GM18870 (cell line): ENCODE measurements at regions not wholly inside any gene's neighbourhood (a gene's known extent, or its start where the extent isn't known, plus 50 kb on each side); places are given as distances from the start of the nearest gene placed in this dataset.

Experiments used
- ATAC-seq: cut with Tn5 transposase; IDR thresholded peaks from one replicate; pipeline ENCODE4 v1.9.1; 2021; ENCODE audit warnings: moderate library complexity; ENCODE audit not compliant: unreplicated experiment

DNA sequence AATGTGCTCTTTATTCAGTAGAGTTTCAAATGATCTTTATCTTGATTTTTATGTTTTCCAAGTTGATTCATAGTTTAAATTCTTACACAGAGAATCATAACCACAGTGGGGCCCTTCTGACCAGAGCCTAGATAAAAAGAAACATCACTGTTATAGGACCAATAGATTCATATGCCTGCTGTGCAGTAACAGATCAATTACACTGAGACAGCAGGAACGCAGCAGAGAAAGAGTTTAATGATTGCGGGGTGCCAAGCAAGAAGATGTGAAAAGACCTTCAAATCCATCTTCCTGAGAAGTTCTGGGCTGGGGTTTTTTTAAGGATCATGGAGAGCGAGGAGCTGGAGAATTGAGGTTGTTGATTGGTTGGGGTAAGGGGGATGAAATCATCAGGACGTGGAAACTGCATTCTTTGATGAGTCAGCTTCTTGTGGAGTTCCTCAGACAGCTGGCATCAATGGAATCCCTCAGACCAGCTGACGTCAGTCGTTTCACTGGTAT is 346.6 kb downstream of the TBC1D4 start:
- ATAC-seq: no peak

GRCh38 chr13:75132701-75133695 is 349.0 kb downstream of the TBC1D4 start:
- no peak for ATAC-seq

DNA sequence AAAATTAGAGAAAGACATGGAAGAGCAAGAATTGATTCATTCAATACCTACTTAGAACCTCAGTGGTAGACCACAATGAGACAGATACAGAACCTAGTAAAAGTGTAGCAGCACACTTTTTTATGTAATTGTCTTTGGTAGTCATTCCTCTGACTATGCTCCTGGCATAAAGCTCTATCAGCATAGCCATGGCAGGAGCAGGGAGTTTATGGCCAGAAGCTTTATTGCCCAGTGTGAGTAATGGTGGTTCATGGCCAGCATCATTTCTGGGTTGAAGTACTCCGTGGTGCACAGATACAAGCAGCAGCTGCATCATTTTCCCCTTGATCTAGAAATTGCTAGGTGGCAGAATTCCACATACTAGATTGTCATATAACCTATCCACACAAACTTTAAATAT is 352.6 kb downstream of the TBC1D4 start:
- no peak for ATAC-seq

- no peak for ATAC-seq
These were observed 357.6 kb downstream of the TBC1D4 start for GRCh38 chr13:75124415-75124814.

DNA sequence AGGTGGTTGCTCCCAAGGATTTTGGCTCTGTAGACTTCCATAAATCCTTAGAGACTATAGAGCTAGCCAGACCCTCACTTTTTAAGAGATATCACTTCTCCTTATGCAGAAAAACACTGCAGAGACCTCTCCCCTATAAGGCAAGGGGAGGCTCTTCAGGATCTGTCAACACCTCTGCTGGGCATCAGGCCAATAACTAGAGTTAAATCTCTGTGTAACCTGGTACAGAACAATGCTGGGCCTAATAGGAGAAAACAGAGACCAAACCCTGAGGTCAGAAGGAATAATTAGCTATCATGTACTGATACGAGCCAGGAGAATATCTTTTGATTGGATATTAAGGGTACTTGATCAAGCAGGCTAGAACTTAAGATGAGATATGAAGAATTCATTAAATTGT is 358.5 kb downstream of the TBC1D4 start:
- no peak for ATAC-seq

DNA sequence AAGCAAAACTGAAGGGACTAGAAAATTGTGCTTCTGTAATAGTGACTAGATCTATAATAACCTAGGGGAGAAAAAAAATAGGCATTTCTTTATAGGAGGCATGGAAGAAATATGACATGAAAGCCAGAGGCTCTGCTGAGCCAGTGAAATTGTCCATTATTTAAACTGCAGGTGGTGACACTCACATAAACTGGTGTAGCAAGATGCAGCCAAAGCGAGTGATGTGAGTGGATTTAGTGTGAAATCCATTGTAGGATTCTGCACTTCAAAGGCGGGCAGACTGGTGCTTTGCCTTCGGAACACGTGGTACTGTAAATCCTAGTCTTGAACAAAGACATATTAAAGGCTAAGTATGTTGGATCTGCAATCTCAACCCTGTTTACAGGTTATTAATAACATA is 361.9 kb downstream of the TBC1D4 start:
- no peak for ATAC-seq

GRCh38 chr13:75115171-75115570 is 366.8 kb downstream of the TBC1D4 start:
- no peak for ATAC-seq

DNA sequence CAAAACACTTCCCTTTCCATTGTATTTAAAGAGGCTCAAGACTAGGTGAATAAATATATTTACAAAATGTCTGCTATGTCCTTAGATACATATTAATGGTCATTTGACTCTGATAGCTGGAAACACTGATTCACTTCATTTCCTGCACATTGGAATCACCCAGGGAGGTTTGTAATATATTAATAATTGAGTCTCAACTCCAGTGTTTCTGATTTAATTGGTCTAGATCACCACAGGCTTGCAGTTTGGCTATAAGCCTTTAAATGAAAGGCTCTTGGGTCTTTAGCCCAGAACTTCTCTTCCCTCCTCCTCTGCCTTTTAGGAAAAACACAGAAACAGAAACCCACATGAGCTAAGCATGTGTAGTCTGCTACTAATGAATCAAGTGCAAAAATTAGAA is 378.0 kb downstream of the TBC1D4 start:
- ATAC-seq: no peak

DNA sequence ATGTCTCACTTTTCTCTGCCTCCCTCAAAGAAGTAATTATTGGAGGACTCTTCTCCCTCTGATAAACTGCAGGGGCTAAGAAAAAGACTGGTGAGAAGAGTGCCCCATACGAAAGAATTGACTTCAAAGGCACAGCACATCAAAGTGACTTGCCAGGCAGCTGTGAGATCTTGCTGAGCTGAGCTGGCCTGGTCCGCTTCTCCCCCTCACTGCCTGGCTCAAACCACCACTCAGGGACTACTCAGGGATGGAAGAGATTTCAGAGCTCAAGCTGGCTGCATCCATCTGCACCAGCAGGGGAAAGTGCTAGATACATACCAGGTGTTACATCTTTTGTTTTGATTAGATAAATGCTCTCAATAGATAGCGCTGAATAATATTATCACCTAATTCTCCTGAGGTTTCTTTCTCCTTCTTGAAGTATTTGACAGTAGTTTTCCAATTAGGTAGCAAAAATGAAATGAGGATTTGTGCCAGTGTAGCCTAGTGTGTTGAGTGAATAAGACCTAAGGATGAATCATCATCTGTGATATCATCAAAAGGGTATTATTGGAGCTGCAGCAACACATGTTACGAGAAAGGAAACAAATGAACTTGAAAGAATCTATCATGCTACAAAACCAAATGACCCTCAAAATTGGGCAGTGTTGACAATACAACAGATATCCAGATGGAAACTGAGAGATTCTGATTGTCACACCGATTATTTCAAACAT is 379.8 kb downstream of the TBC1D4 start:
- no peak for ATAC-seq

DNA sequence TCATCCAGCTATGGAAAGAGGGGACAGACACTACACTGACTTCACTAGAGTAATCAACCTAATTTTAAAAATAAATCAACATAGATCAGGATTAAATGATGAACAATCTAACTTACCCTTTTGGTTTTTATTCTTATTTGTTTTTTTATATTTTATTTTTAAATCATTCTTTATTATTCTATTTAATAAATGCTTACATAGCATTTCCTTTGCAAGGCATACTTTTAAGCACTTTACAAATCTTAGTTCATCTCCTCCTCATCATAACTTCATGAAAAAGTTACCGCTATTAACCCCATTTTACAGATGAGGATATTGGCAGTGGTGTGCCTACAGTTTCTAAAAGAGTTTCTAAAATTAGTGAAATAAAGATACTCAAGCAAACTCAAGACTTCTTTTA is 380.6 kb downstream of the TBC1D4 start:
- no peak for ATAC-seq

- ATAC-seq: no peak
These were observed 389.8 kb downstream of the TBC1D4 start for GRCh38 chr13:75092143-75092542.

- no peak for ATAC-seq
These were observed 390.3 kb downstream of the TBC1D4 start for GRCh38 chr13:75091718-75092117.

- ATAC-seq: no peak
These were observed 390.9 kb downstream of the TBC1D4 start for GRCh38 chr13:75090872-75091615.

GRCh38 chr13:75088915-75089314 is 393.1 kb downstream of the TBC1D4 start:
- no peak for ATAC-seq

- no peak for ATAC-seq
These were observed 402.7 kb downstream of the TBC1D4 start for GRCh38 chr13:75079226-75079625.

DNA sequence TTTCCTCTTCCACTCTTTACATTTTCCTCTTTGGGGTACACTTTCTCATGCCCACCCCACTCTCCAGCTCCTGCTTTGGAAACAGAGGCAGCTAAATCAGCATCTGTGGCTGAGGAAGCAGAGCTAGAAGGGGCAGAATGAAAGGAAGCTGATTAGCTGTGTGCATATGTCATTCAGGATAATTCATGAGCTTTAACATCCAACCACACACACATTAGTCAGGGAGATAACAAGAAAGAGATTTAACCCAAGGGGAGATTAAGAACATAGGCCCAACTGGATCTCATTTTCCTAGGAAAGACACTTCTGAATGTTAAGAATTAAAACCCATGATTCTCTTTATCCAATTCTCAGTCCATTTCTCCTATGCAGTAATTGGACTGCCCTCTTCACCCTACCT is 405.5 kb downstream of the TBC1D4 start:
- no peak for ATAC-seq

GRCh38 chr13:75073786-75074185 is 408.2 kb downstream of the TBC1D4 start:
- ATAC-seq: no peak

DNA sequence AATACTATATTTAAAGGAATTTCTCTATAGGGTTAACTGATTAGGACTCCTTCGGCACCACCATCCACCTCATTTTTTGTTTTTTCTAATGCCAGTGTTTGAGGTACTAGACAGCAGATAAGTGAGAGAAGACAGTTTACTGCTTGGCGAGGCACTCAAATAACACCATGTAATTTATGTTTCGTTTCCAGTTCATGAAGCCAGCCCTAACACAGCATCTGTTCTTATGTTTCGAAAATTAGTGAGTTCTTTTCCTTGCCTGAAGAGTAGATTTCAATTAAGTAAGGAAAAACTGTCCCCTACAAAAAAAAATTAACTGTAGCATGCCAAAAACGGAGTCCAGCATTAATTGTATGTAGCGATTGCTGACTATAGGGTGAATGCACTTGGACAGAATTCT is 409.1 kb downstream of the TBC1D4 start:
- ATAC-seq: no peak

GRCh38 chr13:75072368-75072767 is 409.6 kb downstream of the TBC1D4 start:
- no peak for ATAC-seq

- no peak for ATAC-seq
These were observed 410.2 kb downstream of the TBC1D4 start for GRCh38 chr13:75071796-75072195.

- no peak for ATAC-seq
These were observed 410.6 kb downstream of the TBC1D4 start for GRCh38 chr13:75071395-75071794.
